B cell (primary cell): ENCODE measurements at regions not wholly inside any gene's neighbourhood (a gene's known extent, or its start where the extent isn't known, plus 50 kb on each side); places are given as distances from the start of the nearest gene placed in this dataset.

Experiments
- ATAC-seq: fragments of 200-7000 bp; cut with Tn5 transposase; one replicate; pipeline ENCODE4 v1.10.0; 2021; ENCODE audit warnings: low read depth, mild to moderate bottlenecking, moderate number of reproducible peaks, moderate library complexity
- CTCF ChIA-PET: fragments of 350-600 bp; sonication (Branson Sonifier 250); formaldehyde crosslinking; loops from one replicate; lab custom pipeline; 2021; ENCODE audit warnings: antibody characterized with exemption, inconsistent platforms; lab: Charles Lee
- POLR2A ChIA-PET: fragments of 350-600 bp; sonication (Branson Sonifier 250); formaldehyde crosslinking; loops from one replicate; lab custom pipeline; 2021; ENCODE audit warnings: antibody characterized with exemption; lab: Charles Lee
- DNase-seq: peaks from one replicate; pipeline ENCODE4 v3.0.0; 2013
- H2AFZ ChIP-seq: 2 replicates; pipeline ENCODE4 v1.6.1; 2012; ENCODE audit warnings: mild to moderate bottlenecking, low read depth, low read length; ENCODE audit not compliant: insufficient read depth, poor library complexity, severe bottlenecking
- H3K27ac ChIP-seq, 2 donors: 1 replicate in 1 of 2; 2 replicates in 1 of 2; pipeline ENCODE4 v1.5.1; 2012 to 2013; ENCODE audit warnings: low read length in 2 of 2, mild to moderate bottlenecking in 2 of 2, moderate library complexity in 1 of 2
- H3K27me3 ChIP-seq, 4 experiments: fragments of 200-600 bp in 1 of 4; sonication (generic) in 1 of 4; replicated peaks in 1 of 4; 1 replicate in 2 of 4; 2 replicates in 2 of 4; pipeline versions ENCODE4 v1.6.1 to v1.7.0; 2013 to 2016; ENCODE audit warnings: low read length in 3 of 4, mild to moderate bottlenecking in 2 of 4, mixed read lengths in 1 of 4, moderate library complexity in 1 of 4; ENCODE audit not compliant: insufficient read depth in 4 of 4, control insufficient read depth in 3 of 4; ENCODE audit errors: control extremely low read depth in 1 of 4
- H3K36me3 ChIP-seq, 2 experiments: replicated peaks in 1 of 2; 1 replicate in 1 of 2; 2 replicates in 1 of 2; pipeline versions ENCODE4 v1.6.1 to v1.7.1; 2013; ENCODE audit warnings: low read length in 1 of 2; ENCODE audit not compliant: insufficient read depth in 2 of 2, control insufficient read depth in 1 of 2; ENCODE audit errors: control extremely low read depth in 1 of 2, extremely low read depth in 1 of 2
- H3K4me1 ChIP-seq, 2 donors: fragments of 200-600 bp in 1 of 2; sonication (generic) in 1 of 2; 1 replicate in 1 of 2; 2 replicates in 1 of 2; pipeline versions ENCODE4 v1.5.1 to v1.6.1; 2013 to 2017; ENCODE audit warnings: low read length in 2 of 2; ENCODE audit not compliant: control insufficient read depth in 2 of 2, insufficient read depth in 2 of 2
- H3K4me2 ChIP-seq: replicated peaks from 2 replicates; pipeline ENCODE3; 2012; ENCODE audit warnings: mild to moderate bottlenecking, low read depth, low read length; ENCODE audit not compliant: poor library complexity, severe bottlenecking
- H3K4me3 ChIP-seq, 5 experiments: fragments of 200-600 bp in 1 of 5; sonication (generic) in 1 of 5; 1 replicate in 3 of 5; 2 replicates in 2 of 5; pipeline versions ENCODE4 v1.5.1 to v1.7.0; 2011 to 2016; ENCODE audit warnings: low read length in 4 of 5, mild to moderate bottlenecking in 4 of 5, low read depth in 2 of 5, control low read depth in 1 of 5, moderate library complexity in 1 of 5; ENCODE audit not compliant: insufficient read depth in 1 of 5; ENCODE audit errors: control extremely low read depth in 1 of 5, extremely low read depth in 1 of 5
- H3K79me2 ChIP-seq: fragments of 200-600 bp; sonication (generic); one replicate; pipeline ENCODE4 v1.6.0; 2016; ENCODE audit warnings: low read length; ENCODE audit not compliant: control insufficient read depth, insufficient read depth
- H3K9ac ChIP-seq: fragments of 200-600 bp; sonication (generic); 2 replicates; pipeline ENCODE4 v1.6.1; 2017; ENCODE audit warnings: mild to moderate bottlenecking, low read length, moderate library complexity
- H3K9me3 ChIP-seq, 3 donors: one replicate each; pipeline versions ENCODE4 v1.6.1 to v1.7.1; 2013; ENCODE audit warnings: low read length in 2 of 3; ENCODE audit not compliant: control insufficient read depth in 2 of 3, insufficient read depth in 1 of 3; ENCODE audit errors: control extremely low read depth in 1 of 3
- H4K20me1 ChIP-seq: 2 replicates; pipeline ENCODE4 v1.6.0; 2012; ENCODE audit warnings: mild to moderate bottlenecking, low read length; ENCODE audit not compliant: insufficient read depth, control insufficient read depth, poor library complexity, severe bottlenecking
- H3K27ac Mint-ChIP-seq: one replicate; pipeline ENCODE4 v1.8.0; 2021; ENCODE audit warnings: mixed read lengths
- H3K27me3 Mint-ChIP-seq: one replicate; pipeline ENCODE4 v1.8.0; 2021; ENCODE audit warnings: mixed read lengths
- H3K4me1 Mint-ChIP-seq: one replicate; pipeline ENCODE4 v1.8.0; 2021; ENCODE audit warnings: mixed read lengths
- H3K4me3 Mint-ChIP-seq: one replicate; pipeline ENCODE4 v1.8.0; 2021; ENCODE audit warnings: mixed read lengths
- H3K9me3 Mint-ChIP-seq: one replicate; pipeline ENCODE4 v1.8.0; 2022; ENCODE audit warnings: mixed read lengths; ENCODE audit not compliant: insufficient read depth
- CTCF ChIP-seq: fragments of 200-600 bp; IDR thresholded peaks from one replicate; pipeline ENCODE4 v1.8.0; 2022; ENCODE audit warnings: antibody characterized with exemption, mild to moderate bottlenecking
- EZH2 ChIP-seq: IDR thresholded peaks from 2 replicates; pipeline ENCODE4 v1.6.1; 2012; ENCODE audit warnings: borderline replicate concordance, low read depth, mild to moderate bottlenecking, moderate library complexity, low read length; ENCODE audit not compliant: insufficient read depth, poor library complexity, severe bottlenecking
- WGBS: methylation state at CpG from one replicate; pipeline ENCODE4 v1.1.5; 2013; ENCODE audit warnings: missing lambda C conversion rate; ENCODE audit not compliant: insufficient coverage; 5-methylcytosine and 5-hydroxymethylcytosine counted together
- intact Hi-C: fragments of 100-400 bp; cut with micrococcal nuclease; formaldehyde crosslinking; loops from one replicate; pipeline ENCODE4 v1.10.0; 2022

- DNase-seq = no peak
- Histone ChIP-seq H3K4me1 (no peaks in the 10 kb centered on the region), H3K9ac (no peak overlapping the region), H3K9me3 (peaks cover 0 to 6% (median 0%) of the 10 kb centered on the region in 3 donors), H3K4me2 (no peak overlapping the region), H2AFZ (no peak overlapping the region), H3K27me3 (no peaks in the 10 kb centered on the region), H3K4me3 (no peak overlapping the region), H3K79me2 (no peaks in the 10 kb centered on the region), H3K36me3 (no peaks in the 10 kb centered on the region), H3K27ac (no peak overlapping the region), H4K20me1 (no peaks in the 10 kb centered on the region)
- CTCF ChIA-PET = no interaction called here
- no peak for ATAC-seq
- no peaks in the 10 kb centered on the region for H3K9me3 Mint-ChIP-seq
- no peak overlapping the region for H3K27ac Mint-ChIP-seq
- 93% methylated on average over 5 of the region's 5 CpGs for WGBS
- intact Hi-C loops = no loop called here
- no peak for TF ChIP-seq CTCF
- no peak for TF ChIP-seq EZH2
- peaks cover 12% of the 10 kb centered on the region for H3K27me3 Mint-ChIP-seq
- POLR2A ChIA-PET = no interaction called here
- no peak overlapping the region for H3K4me3 Mint-ChIP-seq
- H3K4me1 Mint-ChIP-seq = no peaks in the 10 kb centered on the region
These were observed 92.1 kb downstream of the PTGR3 start for GRCh38 chr18:75116809-75117208.

GRCh38 chr18:75116165-75116564, 92.8 kb downstream of the PTGR3 start:
- H3K27ac ChIP-seq = no peak overlapping the region
- ChIA-PET CTCF (no interaction called here), POLR2A (no interaction called here)
- whole genome bisulfite sequencing = 78% methylated on average over 2 of the region's 7 CpGs
- TF ChIP-seq CTCF (no peak), EZH2 (no peak)
- H3K9ac ChIP-seq = no peak overlapping the region
- no peaks in the 10 kb centered on the region for H3K4me1 ChIP-seq
- no peaks in the 10 kb centered on the region for H3K27me3 ChIP-seq
- no peaks in the 10 kb centered on the region for H4K20me1 ChIP-seq
- ATAC-seq (no peak), DNase-seq (no peak)
- no peaks in the 10 kb centered on the region for H3K9me3 Mint-ChIP-seq
- intact Hi-C loops = no loop called here
- H3K4me2 ChIP-seq = no peak overlapping the region
- no peaks in the 10 kb centered on the region for H3K36me3 ChIP-seq
- H2AFZ ChIP-seq = no peak overlapping the region
- no peaks in the 10 kb centered on the region for H3K4me1 Mint-ChIP-seq
- H3K4me3 ChIP-seq = no peak overlapping the region
- H3K9me3 ChIP-seq = peaks cover 0 to 6% (median 0%) of the 10 kb centered on the region in 3 donors
- no peaks in the 10 kb centered on the region for H3K79me2 ChIP-seq
- no peak overlapping the region for H3K27ac Mint-ChIP-seq
- H3K27me3 Mint-ChIP-seq = peaks cover 12% of the 10 kb centered on the region
- no peak overlapping the region for H3K4me3 Mint-ChIP-seq
